A549 (cell line): ENCODE measurements at regions not wholly inside any gene's neighbourhood (a gene's known extent, or its start where the extent isn't known, plus 50 kb on each side); places are given as distances from the start of the nearest gene placed in this dataset.

Experiments used
- BHLHE40 ChIP-seq: IDR thresholded peaks from 2 replicates; pipeline ENCODE4 v1.6.1; 2012; ENCODE audit warnings: low read depth, low read length, inconsistent platforms
- CHD4 ChIP-seq: fragments of 200-600 bp; sonication (generic); IDR thresholded peaks from 2 replicates; pipeline ENCODE4 v1.6.1; 2016; ENCODE audit warnings: antibody characterized with exemption, mild to moderate bottlenecking, borderline replicate concordance
- CTCF ChIP-seq: fragments of >200 bp; sonication (Bioruptor Twin); formaldehyde crosslinking; IDR thresholded peaks from 3 replicates; pipeline ENCODE4 v1.5.1; 2016
- E2F6 ChIP-seq: IDR thresholded peaks from 2 replicates; pipeline ENCODE4 v1.6.1; 2012; ENCODE audit warnings: low read depth, borderline replicate concordance
- EP300 ChIP-seq, 2 experiments: fragments of >200 bp; sonication (Bioruptor Twin); formaldehyde crosslinking; IDR thresholded peaks; 2 replicates in 1 of 2; 3 replicates in 1 of 2; pipeline ENCODE4 v1.6.1; 2016 to 2017
- MAX ChIP-seq: IDR thresholded peaks from 2 replicates; pipeline ENCODE4 v1.6.1; 2012
- NFE2L2 ChIP-seq: fragments of 150-350 bp; conservative IDR thresholded peaks from 2 replicates; pipeline ENCODE4 v1.6.1; 2014; ENCODE audit warnings: low read length
- PBX3 ChIP-seq: IDR thresholded peaks from 2 replicates; pipeline ENCODE4 v1.6.1; 2012
- PHF8 ChIP-seq: fragments of 200-600 bp; sonication (generic); IDR thresholded peaks from 2 replicates; pipeline ENCODE4 v1.6.1; 2016; ENCODE audit warnings: low read depth, mild to moderate bottlenecking, antibody characterized with exemption, moderate library complexity, borderline replicate concordance
- RAD21 ChIP-seq, 2 experiments: fragments of >200 bp in 1 of 2; sonication (Bioruptor Twin) in 1 of 2; formaldehyde crosslinking in 1 of 2; IDR thresholded peaks in 1 of 2; conservative IDR thresholded peaks in 1 of 2; 2 replicates in 1 of 2; 3 replicates in 1 of 2; pipeline ENCODE4 v1.6.1; 2012 to 2018; ENCODE audit warnings: inconsistent platforms in 1 of 2
- REST ChIP-seq: fragments of 200-600 bp; sonication (generic); IDR thresholded peaks from 2 replicates; pipeline ENCODE4 v1.6.1; 2016; ENCODE audit warnings: antibody characterized with exemption, mild to moderate bottlenecking, moderate library complexity
- USF2 ChIP-seq: fragments of 450-650 bp; IDR thresholded peaks from 2 replicates; pipeline ENCODE4 v1.6.1; 2014; ENCODE audit warnings: antibody characterized with exemption
- ZFP36 ChIP-seq: fragments of 450-650 bp; IDR thresholded peaks from 2 replicates; pipeline ENCODE4 v1.6.1; 2014; ENCODE audit warnings: borderline replicate concordance; ENCODE audit not compliant: partially characterized antibody
- ZSCAN20 ChIP-seq: fragments of 250-450 bp; sonication (Bioruptor Pico); IDR thresholded peaks from 2 replicates; pipeline ENCODE4 v1.8.0; 2022; ENCODE audit warnings: mild to moderate bottlenecking, moderate library complexity

GRCh38 chr17:36791942-36792475, 145.3 kb upstream of the LHX1 start:
- TF ChIP-seq CTCF (no peak), ZFP36 (no peak), MAX (no peak), PBX3 (no peak), USF2 (no peak), RAD21 (conservative IDR thresholded peaks at IDR 0.05 in 1 of 2, IDR thresholded peaks at IDR 0.05 in 1 of 2) (no peak), BHLHE40 (no peak), EP300 (IDR thresholded peaks at IDR 0.05) (no peak), CHD4 (no peak), REST (no peak), E2F6 (no peak), ZSCAN20 (CRISPR knock-in tag) (no peak), PHF8 (no peak), NFE2L2 (no peak)
